ENCODE measurements at regions not wholly inside any gene's neighbourhood (a gene's known extent, or its start where the extent isn't known, plus 50 kb on each side); places are given as distances from the start of the nearest gene placed in this dataset.

DNA sequence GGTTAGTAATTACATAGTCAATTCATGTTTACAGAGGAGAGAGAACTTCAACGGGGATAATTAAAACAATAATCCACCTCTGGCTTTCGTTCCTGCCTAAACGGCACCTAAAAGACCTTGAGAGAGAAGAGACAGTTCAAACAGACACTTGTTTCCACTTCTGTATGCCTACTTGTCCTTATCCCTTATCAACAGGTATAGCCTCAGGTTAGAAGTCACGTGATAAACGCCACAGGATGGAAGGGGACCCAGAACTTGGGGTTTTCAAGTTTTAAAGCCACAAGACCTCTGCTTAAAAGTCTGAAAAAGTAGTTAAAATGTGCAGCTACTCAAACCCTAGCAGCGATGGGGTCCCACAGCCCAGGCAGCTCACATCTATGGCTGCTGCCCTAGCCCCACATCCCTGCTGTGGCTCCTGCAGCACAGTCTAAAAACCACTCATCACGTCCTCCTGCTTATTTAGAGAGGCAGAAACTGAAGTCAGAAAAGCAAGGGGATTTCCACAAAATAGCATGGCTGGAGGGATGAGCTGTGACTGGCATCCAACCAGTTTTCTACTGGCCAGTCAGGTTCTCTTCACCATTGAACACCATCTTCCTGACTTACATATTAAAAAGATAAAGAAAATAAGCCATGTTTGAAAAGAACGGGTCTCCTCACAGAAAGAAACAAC, 51.2 kb upstream of the SEC16B start:
- Histone ChIP-seq H3K27me3 (no peaks in the 10 kb centered on the region), H3K4me1 (no peaks in the 10 kb centered on the region), H3K4me2 (no peak overlapping the region), H3F3A (ENCODE audit: low read depth) (no peaks in the 10 kb centered on the region), H3K4me3 (no peak overlapping the region), H2AFZ (replicated peaks) (peak overlapping the region; percentile 57), H4K20me1 (ENCODE audit: low read depth) (no peaks in the 10 kb centered on the region), H3K9ac (no peak overlapping the region), H3K9me3 (ENCODE audit: low read depth) (peaks cover 12% of the 10 kb centered on the region), H3K79me2 (ENCODE audit: low read depth) (no peaks in the 10 kb centered on the region), H3K27ac (no peak overlapping the region), H3K36me3 (no peaks in the 10 kb centered on the region)
- Mint-ChIP-seq H3K27ac (no peak overlapping the region), H3K36me3 (no peaks in the 10 kb centered on the region), H3K9me3 (peaks cover 7% of the 10 kb centered on the region), H3K4me3 (no peak overlapping the region), H3K4me1 (no peaks in the 10 kb centered on the region), H3K27me3 (ENCODE audit: insufficient read depth, low read depth) (peaks cover 5% of the 10 kb centered on the region)
- no peak for DNase-seq (ENCODE audit: low spot score)
- no peak for TF ChIP-seq EZH2phosphoT487 (IDR thresholded peaks at IDR 0.05)
- TF ChIP-seq EZH2 (IDR thresholded peaks at IDR 0.05), result no peak
- TF ChIP-seq, protein P1, sequence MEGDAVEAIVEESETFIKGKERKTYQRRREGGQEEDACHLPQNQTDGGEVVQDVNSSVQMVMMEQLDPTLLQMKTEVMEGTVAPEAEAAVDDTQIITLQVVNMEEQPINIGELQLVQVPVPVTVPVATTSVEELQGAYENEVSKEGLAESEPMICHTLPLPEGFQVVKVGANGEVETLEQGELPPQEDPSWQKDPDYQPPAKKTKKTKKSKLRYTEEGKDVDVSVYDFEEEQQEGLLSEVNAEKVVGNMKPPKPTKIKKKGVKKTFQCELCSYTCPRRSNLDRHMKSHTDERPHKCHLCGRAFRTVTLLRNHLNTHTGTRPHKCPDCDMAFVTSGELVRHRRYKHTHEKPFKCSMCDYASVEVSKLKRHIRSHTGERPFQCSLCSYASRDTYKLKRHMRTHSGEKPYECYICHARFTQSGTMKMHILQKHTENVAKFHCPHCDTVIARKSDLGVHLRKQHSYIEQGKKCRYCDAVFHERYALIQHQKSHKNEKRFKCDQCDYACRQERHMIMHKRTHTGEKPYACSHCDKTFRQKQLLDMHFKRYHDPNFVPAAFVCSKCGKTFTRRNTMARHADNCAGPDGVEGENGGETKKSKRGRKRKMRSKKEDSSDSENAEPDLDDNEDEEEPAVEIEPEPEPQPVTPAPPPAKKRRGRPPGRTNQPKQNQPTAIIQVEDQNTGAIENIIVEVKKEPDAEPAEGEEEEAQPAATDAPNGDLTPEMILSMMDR (IDR thresholded peaks at IDR 0.05), result no peak

DNA sequence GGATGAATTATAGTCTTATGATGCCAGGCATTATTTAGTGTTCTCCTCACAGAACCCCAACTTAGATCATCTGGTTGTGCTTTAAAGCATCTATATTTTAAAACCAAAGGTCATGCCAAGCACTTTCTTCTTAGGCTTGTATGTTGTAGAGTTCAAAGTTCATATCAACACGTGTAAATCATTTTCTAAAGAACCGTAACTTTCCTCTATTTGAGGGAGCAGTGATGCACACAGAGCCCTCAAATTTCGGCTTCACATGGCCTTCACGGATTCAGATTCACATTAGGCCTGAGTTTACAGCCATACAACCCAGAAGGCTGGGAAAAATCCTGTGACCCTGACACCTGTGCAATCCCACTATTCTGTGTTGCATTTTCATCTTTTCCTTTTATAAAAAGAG, 52.1 kb upstream of the SEC16B start:
- Histone ChIP-seq H3K4me3 (no peak overlapping the region), H3K27me3 (no peaks in the 10 kb centered on the region), H3K79me2 (ENCODE audit: low read depth) (no peaks in the 10 kb centered on the region), H3F3A (ENCODE audit: low read depth) (no peaks in the 10 kb centered on the region), H2AFZ (replicated peaks) (no peak overlapping the region), H3K9me3 (ENCODE audit: low read depth) (peaks cover 12% of the 10 kb centered on the region), H3K36me3 (no peaks in the 10 kb centered on the region), H4K20me1 (ENCODE audit: low read depth) (no peaks in the 10 kb centered on the region), H3K4me2 (no peak overlapping the region), H3K9ac (no peak overlapping the region), H3K4me1 (no peaks in the 10 kb centered on the region), H3K27ac (no peak overlapping the region)
- H3K27ac Mint-ChIP-seq, result no peak overlapping the region
- TF ChIP-seq EZH2 (IDR thresholded peaks at IDR 0.05) (no peak), EZH2phosphoT487 (IDR thresholded peaks at IDR 0.05) (no peak)
- TF ChIP-seq, protein P1 (IDR thresholded peaks at IDR 0.05), result no peak
- peaks cover 9% of the 10 kb centered on the region for H3K27me3 Mint-ChIP-seq (ENCODE audit: insufficient read depth, low read depth)
- H3K36me3 Mint-ChIP-seq, result no peaks in the 10 kb centered on the region
- peaks cover 7% of the 10 kb centered on the region for H3K9me3 Mint-ChIP-seq
- no peak overlapping the region for H3K4me3 Mint-ChIP-seq
- no peak for DNase-seq (ENCODE audit: low spot score)
- no peaks in the 10 kb centered on the region for H3K4me1 Mint-ChIP-seq

DNA sequence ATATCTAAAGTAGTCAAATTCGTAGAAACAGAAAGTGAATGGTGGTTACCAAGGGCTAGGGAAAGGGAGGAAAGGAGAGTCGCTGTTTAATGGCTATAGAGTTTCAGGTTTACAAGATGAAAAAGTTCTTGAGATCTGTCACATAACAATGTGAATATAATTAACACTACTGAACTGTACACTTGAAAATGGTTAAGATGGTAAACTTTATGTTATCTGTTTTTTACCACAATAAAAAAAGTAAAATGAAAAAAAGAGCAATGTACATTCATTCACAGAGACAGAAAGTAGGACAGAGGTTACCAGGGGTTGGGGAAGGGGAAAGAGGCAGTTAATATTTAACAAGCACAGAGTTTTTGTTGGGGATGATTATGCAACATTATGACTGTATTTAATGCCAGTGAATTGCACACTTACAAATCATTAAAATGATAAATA, 53.3 kb upstream of the SEC16B start:
- H3K79me2 ChIP-seq (ENCODE audit: low read depth), result no peaks in the 10 kb centered on the region
- H3K36me3 ChIP-seq, result no peaks in the 10 kb centered on the region
- Mint-ChIP-seq H3K9me3 (no peaks in the 10 kb centered on the region), H3K4me1 (no peaks in the 10 kb centered on the region), H3K4me3 (no peak overlapping the region), H3K27ac (no peak overlapping the region), H3K36me3 (no peaks in the 10 kb centered on the region), H3K27me3 (ENCODE audit: insufficient read depth, low read depth) (peaks cover 7% of the 10 kb centered on the region)
- H3F3A ChIP-seq (ENCODE audit: low read depth), result no peaks in the 10 kb centered on the region
- H3K4me1 ChIP-seq, result no peaks in the 10 kb centered on the region
- no peak for DNase-seq (ENCODE audit: low spot score)
- TF ChIP-seq EZH2phosphoT487 (IDR thresholded peaks at IDR 0.05), result no peak
- TF ChIP-seq EZH2 (IDR thresholded peaks at IDR 0.05), result no peak
- TF ChIP-seq, protein P1 (IDR thresholded peaks at IDR 0.05), result no peak
- H3K4me3 ChIP-seq, result no peak overlapping the region
- no peaks in the 10 kb centered on the region for H3K9me3 ChIP-seq (ENCODE audit: low read depth)
- H4K20me1 ChIP-seq (ENCODE audit: low read depth), result no peaks in the 10 kb centered on the region
- H3K27me3 ChIP-seq, result no peaks in the 10 kb centered on the region
- H3K9ac ChIP-seq, result no peak overlapping the region
- H3K27ac ChIP-seq, result no peak overlapping the region
- H3K4me2 ChIP-seq, result no peak overlapping the region
- H2AFZ ChIP-seq (replicated peaks), result no peak overlapping the region

Data from neural progenitor cell (in vitro differentiated cells).